ENCODE measurements at regions not wholly inside any gene's neighbourhood (a gene's known extent, or its start where the extent isn't known, plus 50 kb on each side); places are given as distances from the start of the nearest gene placed in this dataset.

- no peaks in the 10 kb centered on the region for H4K20me1 ChIP-seq (ENCODE audit: control insufficient read depth, insufficient read depth, low read length, poor library complexity, severe bottlenecking)
- DNase-seq = no peak
Measured at GRCh38 chr2:17084877-17085276, 419.2 kb upstream of the CYRIA start.

GRCh38 chr2:17083902-17084301 is 418.3 kb upstream of the CYRIA start:
- H2AFZ ChIP-seq (ENCODE audit: insufficient read depth, low read depth, low read length, poor library complexity, severe bottlenecking) = no peak overlapping the region
- DNase-seq (no peak), ATAC-seq (ENCODE audit: low read depth) (no peak)
- Mint-ChIP-seq H3K4me1 (peaks cover 2% of the 10 kb centered on the region), H3K27me3 (peaks cover 5% of the 10 kb centered on the region), H3K9me3 (ENCODE audit: insufficient read depth) (peaks cover 10% of the 10 kb centered on the region), H3K27ac (no peak overlapping the region), H3K4me3 (no peak overlapping the region)
- peaks cover 0 to 13% (median 12%) of the 10 kb centered on the region in 3 donors for H3K9me3 ChIP-seq (ENCODE audit: control extremely low read depth in 1 of 3, control insufficient read depth in 2 of 3, insufficient read depth in 1 of 3, low read length in 2 of 3)
- H3K4me3 ChIP-seq (ENCODE audit: control extremely low read depth in 1 of 5, extremely low read depth in 1 of 5, insufficient read depth in 1 of 5, low read depth in 2 of 5, low read length in 4 of 5) = no peak overlapping the region
- no peaks in the 10 kb centered on the region for H3K79me2 ChIP-seq (ENCODE audit: control insufficient read depth, insufficient read depth, low read length)
- intact Hi-C loops (cut with micrococcal nuclease) = no loop called here
- H3K4me1 ChIP-seq (ENCODE audit: control insufficient read depth in 2 of 2, insufficient read depth in 2 of 2, low read length in 2 of 2) = no peaks in the 10 kb centered on the region
- TF ChIP-seq EZH2 (IDR thresholded peaks at IDR 0.05; ENCODE audit: borderline replicate concordance, insufficient read depth, low read depth, low read length, poor library complexity, severe bottlenecking) = no peak
- no peak for TF ChIP-seq CTCF (IDR thresholded peaks at IDR 0.05)
- H3K27ac ChIP-seq (ENCODE audit: low read length in 2 of 2) = no peak overlapping the region
- ChIA-PET CTCF (no interaction called here), POLR2A (no interaction called here)
- WGBS (ENCODE audit: insufficient coverage) = no CpG with 5 or more reads among the region's 1 CpG
- H3K4me2 ChIP-seq (replicated peaks; ENCODE audit: low read depth, low read length, poor library complexity, severe bottlenecking) = no peak overlapping the region
- H3K36me3 ChIP-seq (replicated peaks in 1 of 2; ENCODE audit: control extremely low read depth in 1 of 2, control insufficient read depth in 1 of 2, extremely low read depth in 1 of 2, insufficient read depth in 2 of 2, low read length in 1 of 2) = no peaks in the 10 kb centered on the region
- no peak overlapping the region for H3K9ac ChIP-seq (ENCODE audit: low read length)
- H4K20me1 ChIP-seq (ENCODE audit: control insufficient read depth, insufficient read depth, low read length, poor library complexity, severe bottlenecking) = no peaks in the 10 kb centered on the region
- no peaks in the 10 kb centered on the region for H3K27me3 ChIP-seq (replicated peaks in 1 of 4; ENCODE audit: control extremely low read depth in 1 of 4, control insufficient read depth in 3 of 4, insufficient read depth in 4 of 4, low read length in 3 of 4)

More at GRCh38 chr2:17084877-17085276, 419.2 kb upstream of the CYRIA start:
- intact Hi-C loops (cut with micrococcal nuclease) = no loop called here
- POLR2A ChIA-PET = no interaction called here
- peaks cover 5% of the 10 kb centered on the region for H3K27me3 Mint-ChIP-seq
- ATAC-seq (ENCODE audit: low read depth) = no peak
- H3K4me1 ChIP-seq (ENCODE audit: control insufficient read depth in 2 of 2, insufficient read depth in 2 of 2, low read length in 2 of 2) = no peaks in the 10 kb centered on the region
- H3K9me3 Mint-ChIP-seq (ENCODE audit: insufficient read depth) = peaks cover 7% of the 10 kb centered on the region
- H3K9me3 ChIP-seq (ENCODE audit: control extremely low read depth in 1 of 3, control insufficient read depth in 2 of 3, insufficient read depth in 1 of 3, low read length in 2 of 3) = peaks cover 0 to 5% (median 4%) of the 10 kb centered on the region in 3 donors
- no peak overlapping the region for H3K27ac ChIP-seq (ENCODE audit: low read length in 2 of 2)
- H3K36me3 ChIP-seq (replicated peaks in 1 of 2; ENCODE audit: control extremely low read depth in 1 of 2, control insufficient read depth in 1 of 2, extremely low read depth in 1 of 2, insufficient read depth in 2 of 2, low read length in 1 of 2) = no peaks in the 10 kb centered on the region
- H3K9ac ChIP-seq (ENCODE audit: low read length) = no peak overlapping the region
- no peak overlapping the region for H3K27ac Mint-ChIP-seq
- H3K4me3 Mint-ChIP-seq = no peak overlapping the region
- CTCF ChIA-PET = no interaction called here
- peaks cover 2% of the 10 kb centered on the region for H3K4me1 Mint-ChIP-seq
- H3K79me2 ChIP-seq (ENCODE audit: control insufficient read depth, insufficient read depth, low read length) = no peaks in the 10 kb centered on the region
- no peak overlapping the region for H3K4me3 ChIP-seq (ENCODE audit: control extremely low read depth in 1 of 5, extremely low read depth in 1 of 5, insufficient read depth in 1 of 5, low read depth in 2 of 5, low read length in 4 of 5)
- no peak overlapping the region for H3K4me2 ChIP-seq (replicated peaks; ENCODE audit: low read depth, low read length, poor library complexity, severe bottlenecking)
- no peaks in the 10 kb centered on the region for H3K27me3 ChIP-seq (replicated peaks in 1 of 4; ENCODE audit: control extremely low read depth in 1 of 4, control insufficient read depth in 3 of 4, insufficient read depth in 4 of 4, low read length in 3 of 4)
- TF ChIP-seq EZH2 (IDR thresholded peaks at IDR 0.05; ENCODE audit: borderline replicate concordance, insufficient read depth, low read depth, low read length, poor library complexity, severe bottlenecking) (no peak), CTCF (IDR thresholded peaks at IDR 0.05) (no peak)
- H2AFZ ChIP-seq (ENCODE audit: insufficient read depth, low read depth, low read length, poor library complexity, severe bottlenecking) = no peak overlapping the region
